ENCODE measurements at regions not wholly inside any gene's neighbourhood (a gene's known extent, or its start where the extent isn't known, plus 50 kb on each side); places are given as distances from the start of the nearest gene placed in this dataset.

DNA sequence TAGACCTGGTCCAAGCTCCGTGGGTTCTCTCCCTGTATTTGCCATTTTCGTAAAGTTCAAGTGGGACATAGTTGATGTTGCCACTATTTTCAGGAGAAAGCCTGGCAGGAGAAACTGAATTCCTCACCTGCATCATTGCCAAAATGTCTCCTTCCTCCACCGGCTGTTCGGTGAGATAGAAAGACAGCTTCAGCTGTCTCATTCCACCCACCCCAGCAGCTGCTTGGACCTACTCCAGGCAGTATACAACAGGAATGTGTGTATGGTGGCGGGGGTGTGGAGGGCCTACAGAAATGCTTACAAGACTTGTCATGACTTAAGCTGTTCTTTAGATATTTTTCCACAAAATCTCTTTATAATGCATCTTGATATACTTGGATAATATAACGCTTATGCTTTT is 132.7 kb upstream of the RAP2B start:
- Histone ChIP-seq H3K9me3 (replicated peaks; ENCODE audit: control insufficient read depth, insufficient read depth, low read length) (no peaks in the 10 kb centered on the region), H3K36me3 (ENCODE audit: control insufficient read depth in 2 of 2, insufficient read depth in 2 of 2, low read length in 1 of 2) (no peaks in the 10 kb centered on the region), H3K4me1 (ENCODE audit: control insufficient read depth, insufficient read depth, low read length) (no peaks in the 10 kb centered on the region), H2AFZ (ENCODE audit: control insufficient read depth, low read depth, low read length) (no peak overlapping the region), H3K9ac (ENCODE audit: control insufficient read depth, insufficient read depth, low read length) (no peak overlapping the region), H3K27me3 (replicated peaks in 1 of 2; ENCODE audit: control insufficient read depth in 2 of 2, insufficient read depth in 2 of 2, low read length in 1 of 2) (no peaks in the 10 kb centered on the region), H3K4me3 (no peak overlapping the region), H3K4me2 (ENCODE audit: control insufficient read depth, insufficient read depth) (no peak overlapping the region), H4K20me1 (ENCODE audit: control insufficient read depth, insufficient read depth) (no peaks in the 10 kb centered on the region), H3K79me2 (ENCODE audit: control insufficient read depth, insufficient read depth, low read length) (no peaks in the 10 kb centered on the region), H3K27ac (ENCODE audit: control insufficient read depth, insufficient read depth) (no peak overlapping the region)
- TF ChIP-seq, protein P1, sequence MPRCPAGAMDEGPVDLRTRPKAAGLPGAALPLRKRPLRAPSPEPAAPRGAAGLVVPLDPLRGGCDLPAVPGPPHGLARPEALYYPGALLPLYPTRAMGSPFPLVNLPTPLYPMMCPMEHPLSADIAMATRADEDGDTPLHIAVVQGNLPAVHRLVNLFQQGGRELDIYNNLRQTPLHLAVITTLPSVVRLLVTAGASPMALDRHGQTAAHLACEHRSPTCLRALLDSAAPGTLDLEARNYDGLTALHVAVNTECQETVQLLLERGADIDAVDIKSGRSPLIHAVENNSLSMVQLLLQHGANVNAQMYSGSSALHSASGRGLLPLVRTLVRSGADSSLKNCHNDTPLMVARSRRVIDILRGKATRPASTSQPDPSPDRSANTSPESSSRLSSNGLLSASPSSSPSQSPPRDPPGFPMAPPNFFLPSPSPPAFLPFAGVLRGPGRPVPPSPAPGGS (IDR thresholded peaks at IDR 0.05; ENCODE audit: borderline replicate concordance, insufficient read depth, low read depth, low read length, poor library complexity, severe bottlenecking): no peak
- no peak for TF ChIP-seq SREBF1 (IDR thresholded peaks at IDR 0.05; ENCODE audit: low read length)
- TF ChIP-seq RELA (IDR thresholded peaks at IDR 0.05; ENCODE audit: borderline replicate concordance, partially characterized antibody): no peak
- no peak for TF ChIP-seq NBN (IDR thresholded peaks at IDR 0.05)
- TF ChIP-seq, protein P2, sequence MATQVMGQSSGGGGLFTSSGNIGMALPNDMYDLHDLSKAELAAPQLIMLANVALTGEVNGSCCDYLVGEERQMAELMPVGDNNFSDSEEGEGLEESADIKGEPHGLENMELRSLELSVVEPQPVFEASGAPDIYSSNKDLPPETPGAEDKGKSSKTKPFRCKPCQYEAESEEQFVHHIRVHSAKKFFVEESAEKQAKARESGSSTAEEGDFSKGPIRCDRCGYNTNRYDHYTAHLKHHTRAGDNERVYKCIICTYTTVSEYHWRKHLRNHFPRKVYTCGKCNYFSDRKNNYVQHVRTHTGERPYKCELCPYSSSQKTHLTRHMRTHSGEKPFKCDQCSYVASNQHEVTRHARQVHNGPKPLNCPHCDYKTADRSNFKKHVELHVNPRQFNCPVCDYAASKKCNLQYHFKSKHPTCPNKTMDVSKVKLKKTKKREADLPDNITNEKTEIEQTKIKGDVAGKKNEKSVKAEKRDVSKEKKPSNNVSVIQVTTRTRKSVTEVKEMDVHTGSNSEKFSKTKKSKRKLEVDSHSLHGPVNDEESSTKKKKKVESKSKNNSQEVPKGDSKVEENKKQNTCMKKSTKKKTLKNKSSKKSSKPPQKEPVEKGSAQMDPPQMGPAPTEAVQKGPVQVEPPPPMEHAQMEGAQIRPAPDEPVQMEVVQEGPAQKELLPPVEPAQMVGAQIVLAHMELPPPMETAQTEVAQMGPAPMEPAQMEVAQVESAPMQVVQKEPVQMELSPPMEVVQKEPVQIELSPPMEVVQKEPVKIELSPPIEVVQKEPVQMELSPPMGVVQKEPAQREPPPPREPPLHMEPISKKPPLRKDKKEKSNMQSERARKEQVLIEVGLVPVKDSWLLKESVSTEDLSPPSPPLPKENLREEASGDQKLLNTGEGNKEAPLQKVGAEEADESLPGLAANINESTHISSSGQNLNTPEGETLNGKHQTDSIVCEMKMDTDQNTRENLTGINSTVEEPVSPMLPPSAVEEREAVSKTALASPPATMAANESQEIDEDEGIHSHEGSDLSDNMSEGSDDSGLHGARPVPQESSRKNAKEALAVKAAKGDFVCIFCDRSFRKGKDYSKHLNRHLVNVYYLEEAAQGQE (IDR thresholded peaks at IDR 0.05; ENCODE audit: low read depth, low read length): no peak
- no peak for TF ChIP-seq JUNB (IDR thresholded peaks at IDR 0.05)
- no peak for TF ChIP-seq RAD51 (IDR thresholded peaks at IDR 0.05)
- no peak for TF ChIP-seq DPF2 (IDR thresholded peaks at IDR 0.05)
- TF ChIP-seq CBFB (IDR thresholded peaks at IDR 0.05; ENCODE audit: low read depth): no peak
- TF ChIP-seq FOXK2 (IDR thresholded peaks at IDR 0.05): no peak
- TF ChIP-seq SIN3A (IDR thresholded peaks at IDR 0.05; ENCODE audit: low read depth, low read length): no peak
- TF ChIP-seq EGR1 (IDR thresholded peaks at IDR 0.05; ENCODE audit: borderline replicate concordance in 1 of 2, low read depth in 2 of 2, low read length in 2 of 2): no peak
- TF ChIP-seq PML (IDR thresholded peaks at IDR 0.05; ENCODE audit: low read length): no peak
- no peak for TF ChIP-seq SMAD5 (IDR thresholded peaks at IDR 0.05; ENCODE audit: low read depth)
- TF ChIP-seq ZNF274 (IDR thresholded peaks at IDR 0.05; ENCODE audit: insufficient read depth, insufficient read length): no peak
- ChIA-PET POLR2A (no interaction called here), CTCF (interaction anchor here (1.1 kb wide), 1 partner anchor 941 kb away, joined by 3 read pairs; no protein-coding TSS in a partner anchor), RAD21 (ENCODE audit: unreplicated experiment) (no interaction called here), SMC1A (ENCODE audit: uncharacterized antibody, unreplicated experiment) (interaction anchor here (0.6 to 1.5 kb wide), 4 partner anchors 14 to 736 kb away, joined by 3 to 5 read pairs (median 3); no protein-coding TSS in a partner anchor)
- FAIRE-seq: no peak
- DNase-seq (ENCODE audit: low read depth, low spot score): no peak
- 59% methylated on average over 6 of the region's 6 CpGs for WGBS (ENCODE audit: insufficient coverage, insufficient replicate concordance, low lambda C conversion rate, missing lambda C conversion rate)
- intact Hi-C loops (cut with micrococcal nuclease; ENCODE audit: unreplicated experiment) (loop anchor here (5.0 kb wide), 2 partner anchors 568 to 988 kb away; no protein-coding TSS in a partner anchor), in situ Hi-C loops (cut with MboI) (loop anchor here (10.0 kb wide), 1 partner anchor 735 kb away; no protein-coding TSS in a partner anchor)
- ATAC-seq: no peak
- BruUV-seq (replicated peaks): no TSS peak

Data from GM12878 (cell line).